CD4-positive, alpha-beta T cell treated with Interleukin-4 for 1 hour (primary cell): ENCODE measurements at regions not wholly inside any gene's neighbourhood (a gene's known extent, or its start where the extent isn't known, plus 50 kb on each side); places are given as distances from the start of the nearest gene placed in this dataset.

Experiments used
- DNase-seq, 2 donors: peaks; one replicate each; pipeline ENCODE4 v3.0.0-alpha.2; 2020 to 2022

DNA sequence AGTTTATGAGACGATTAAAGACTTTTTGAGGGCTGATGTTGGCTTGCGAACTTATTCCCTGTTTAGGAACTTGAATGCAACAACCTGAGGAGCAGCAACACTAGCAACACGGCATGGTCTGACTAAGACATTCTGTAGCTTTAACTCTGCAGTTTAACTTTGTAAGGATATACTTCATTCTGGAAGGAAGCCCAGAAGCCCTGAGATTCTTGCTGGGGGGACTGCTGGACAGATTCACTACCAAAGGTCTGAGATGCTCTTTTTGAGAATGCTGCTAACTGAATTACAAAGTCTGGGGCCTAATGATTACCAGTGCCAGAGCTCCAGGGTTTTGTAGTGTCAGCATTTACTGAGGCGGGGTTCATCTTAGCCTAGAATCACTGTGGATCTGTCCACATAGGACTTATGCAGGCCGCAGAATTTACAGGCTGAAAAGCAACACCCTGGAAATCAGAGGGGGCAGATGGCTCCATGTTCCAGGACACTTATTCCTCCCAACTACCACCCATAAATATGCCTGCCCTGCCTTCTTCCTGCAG lies 537.1 kb upstream of the CDH18 start:
- no peak for DNase-seq

DNA sequence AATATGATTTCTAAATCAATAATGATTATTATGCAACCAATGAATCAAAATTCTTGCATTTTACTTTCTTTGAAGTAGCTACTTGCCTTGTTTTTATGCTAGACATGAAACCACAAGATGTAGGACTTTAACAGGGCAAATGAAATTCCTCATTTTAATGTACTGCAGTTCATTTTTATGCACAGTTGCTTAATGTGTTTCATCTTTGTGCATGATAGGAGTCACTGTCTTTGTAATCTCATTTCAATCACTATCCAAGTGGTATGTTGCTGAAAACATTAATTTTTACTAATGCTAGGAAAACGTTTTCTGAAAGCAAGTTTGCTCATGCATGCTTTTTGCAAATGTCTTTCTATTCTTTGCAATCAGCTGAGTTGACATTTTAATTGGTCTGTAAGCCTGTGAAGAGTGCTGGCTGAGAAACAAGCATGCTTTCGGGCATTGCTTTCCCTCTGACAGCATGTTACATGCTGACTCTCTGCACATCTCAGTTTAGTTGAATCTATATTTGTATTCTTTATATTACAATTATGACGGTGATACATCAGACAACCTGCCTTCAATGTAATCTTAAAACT lies 535.0 kb upstream of the CDH18 start:
- no peak for DNase-seq

DNA sequence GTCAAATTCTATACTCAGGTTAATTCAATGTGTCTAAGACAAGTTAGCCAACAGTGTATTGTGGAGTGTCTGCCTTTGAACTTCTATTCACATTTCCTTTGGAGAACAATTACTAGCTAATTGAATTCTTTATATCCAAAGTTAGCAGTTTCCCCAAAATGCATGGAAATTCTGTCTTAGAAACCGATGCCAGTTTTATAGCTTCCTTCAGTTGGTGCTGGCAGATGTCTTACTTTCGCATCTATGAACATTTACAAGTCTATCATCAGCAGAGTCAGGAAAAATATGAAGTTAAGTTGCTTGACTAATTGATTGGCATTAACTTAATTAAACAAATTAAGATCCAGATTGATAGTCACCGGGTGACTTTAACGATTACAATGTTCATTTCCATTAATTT lies 527.6 kb upstream of the CDH18 start:
- no peak for DNase-seq

DNA sequence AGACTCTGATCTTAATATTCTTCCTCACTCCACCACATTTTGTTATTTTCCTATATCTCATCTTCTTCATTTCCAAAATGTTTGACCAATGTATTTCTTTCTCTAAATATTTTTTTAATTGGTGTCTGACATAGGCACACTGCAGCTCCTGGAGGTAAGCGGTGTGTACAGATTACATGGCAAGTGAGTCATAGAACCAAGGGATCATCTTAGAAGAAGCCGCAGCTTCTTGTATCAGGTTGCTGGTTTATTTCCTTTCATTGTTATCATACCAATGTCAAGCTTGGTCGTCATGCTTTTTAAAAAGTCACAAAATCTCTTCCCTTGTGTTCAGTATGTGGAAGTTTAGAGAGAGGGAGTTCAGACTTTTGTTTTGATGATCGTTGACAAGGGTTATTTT lies 526.1 kb upstream of the CDH18 start:
- no peak for DNase-seq

DNA sequence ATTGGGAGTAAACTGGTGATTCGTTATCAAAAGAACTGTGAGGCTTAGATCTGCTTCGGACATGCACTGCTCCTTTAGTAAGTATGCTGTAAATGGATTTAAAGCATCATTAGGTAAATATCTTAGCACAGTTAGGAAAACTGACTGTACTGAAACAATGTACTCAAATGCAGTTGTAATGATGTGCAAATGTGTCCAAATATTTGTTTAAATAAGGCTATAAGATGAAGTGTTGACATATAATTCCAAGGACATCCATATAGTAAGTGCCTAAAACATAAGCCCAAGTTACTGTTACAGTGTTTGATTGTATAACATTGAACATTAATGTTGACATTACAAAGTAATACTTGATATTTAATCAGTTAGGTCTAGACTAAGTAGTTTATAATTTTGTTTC lies 512.5 kb upstream of the CDH18 start:
- no peak for DNase-seq

DNA sequence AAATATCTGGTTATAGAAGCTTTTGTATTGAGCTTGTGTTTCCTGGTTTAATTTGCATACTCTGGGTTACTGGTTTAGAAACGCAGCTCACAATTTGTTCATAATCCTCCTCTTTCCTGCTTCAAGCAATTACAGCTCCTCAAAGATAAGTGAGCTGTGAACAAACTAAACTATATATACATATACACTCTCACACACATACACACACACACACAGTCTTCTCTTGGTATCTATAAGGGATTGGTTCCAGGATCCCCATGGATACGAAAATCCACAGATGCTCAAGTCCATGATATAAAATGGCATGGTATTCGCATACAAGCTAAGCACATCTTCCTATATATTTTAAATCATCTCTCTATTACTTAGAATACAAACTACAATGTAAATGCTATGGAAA lies 510.9 kb upstream of the CDH18 start:
- no peak for DNase-seq

DNA sequence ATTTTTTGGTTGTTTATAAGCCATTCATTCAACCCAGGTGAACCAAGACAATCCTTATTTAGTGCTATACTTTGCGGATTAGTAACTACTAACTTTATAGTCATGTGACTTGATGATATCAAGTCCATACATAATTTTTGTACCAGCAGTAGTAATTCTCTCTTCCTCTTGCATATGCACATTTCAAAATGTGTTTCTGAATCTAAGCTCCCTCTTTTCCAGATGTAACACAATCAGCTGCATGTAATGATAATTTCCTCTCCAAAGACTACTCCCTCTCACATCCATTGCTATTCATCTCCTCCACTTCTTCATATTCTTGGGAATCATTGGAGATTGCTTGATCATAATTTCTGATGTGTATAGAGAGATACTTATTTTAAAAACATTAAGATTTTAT lies 510.1 kb upstream of the CDH18 start:
- DNase-seq, result no peak

DNA sequence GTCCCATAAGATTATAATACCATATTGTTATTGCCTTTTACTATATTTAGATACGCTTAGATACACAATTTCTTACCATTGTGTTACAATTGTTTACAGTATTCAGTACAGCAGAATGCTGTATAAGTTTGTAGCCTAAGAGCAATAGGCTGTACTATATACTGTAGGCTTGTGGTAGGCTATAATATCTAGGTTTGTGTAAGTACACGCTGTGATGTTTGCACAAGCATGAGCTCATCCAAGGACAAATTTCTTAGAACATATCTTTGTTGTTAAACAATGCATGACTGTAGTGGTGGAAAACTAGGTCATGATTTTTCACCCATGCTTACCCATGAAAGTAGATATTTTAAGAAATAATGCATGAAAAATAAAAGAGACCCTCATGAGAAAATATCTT lies 509.4 kb upstream of the CDH18 start:
- no peak for DNase-seq

DNA sequence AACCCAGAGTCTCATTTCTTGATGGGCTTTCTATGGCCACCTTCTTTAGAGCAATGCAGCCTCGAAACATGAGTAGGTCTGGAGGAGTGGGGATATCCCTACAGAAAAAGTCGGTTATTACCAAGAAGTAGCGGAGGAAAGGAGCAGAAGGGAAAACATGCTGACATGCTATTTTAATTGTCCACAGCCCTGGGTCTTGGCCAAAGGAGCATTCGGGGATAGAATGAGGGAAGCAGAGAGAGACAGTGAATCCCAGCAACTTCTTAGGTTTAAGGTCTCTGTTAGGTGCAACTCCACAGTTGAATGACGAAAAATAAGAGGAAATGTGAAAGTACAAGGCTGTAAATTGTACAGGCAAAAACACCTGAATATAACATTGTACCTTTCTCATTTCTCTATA lies 506.7 kb upstream of the CDH18 start:
- no peak for DNase-seq

DNA sequence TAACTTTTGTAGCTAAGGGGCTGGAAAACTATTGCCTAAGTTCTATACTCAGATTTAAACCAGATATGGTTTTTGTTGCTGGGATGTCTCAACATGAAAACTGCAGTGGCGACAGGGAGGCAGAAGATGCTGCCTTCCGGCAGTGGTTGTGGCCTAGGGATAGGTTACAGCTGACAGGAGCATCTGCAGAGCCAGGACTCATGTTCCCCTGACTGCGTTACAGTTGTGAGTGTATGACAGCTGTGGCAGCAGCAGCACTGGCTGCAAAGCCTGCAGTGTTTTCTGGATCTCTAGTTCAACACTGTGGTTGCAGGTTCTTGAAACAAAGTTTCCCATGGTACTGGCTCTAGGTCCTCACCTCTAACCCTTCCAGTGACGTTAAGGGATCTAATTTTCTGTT lies 498.8 kb upstream of the CDH18 start:
- DNase-seq, result no peak

DNA sequence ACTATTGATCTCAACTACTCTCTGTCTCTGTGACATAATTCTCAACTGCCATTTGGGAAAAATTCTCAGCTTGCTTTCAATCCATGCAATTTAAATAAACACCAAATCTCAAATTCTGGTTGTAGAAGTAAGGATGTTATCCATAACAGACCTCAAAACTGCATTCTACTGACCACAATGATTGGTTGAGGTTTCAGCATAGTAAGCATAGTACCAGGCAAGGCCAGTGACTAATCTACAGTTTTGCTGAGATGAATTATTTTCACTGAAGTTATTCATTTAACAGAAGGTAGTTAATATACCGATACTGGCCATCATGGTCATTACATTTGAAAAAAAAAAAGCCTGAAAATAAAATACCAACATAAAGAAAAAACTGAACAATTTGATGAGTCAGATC lies 488.0 kb upstream of the CDH18 start:
- no peak for DNase-seq

DNA sequence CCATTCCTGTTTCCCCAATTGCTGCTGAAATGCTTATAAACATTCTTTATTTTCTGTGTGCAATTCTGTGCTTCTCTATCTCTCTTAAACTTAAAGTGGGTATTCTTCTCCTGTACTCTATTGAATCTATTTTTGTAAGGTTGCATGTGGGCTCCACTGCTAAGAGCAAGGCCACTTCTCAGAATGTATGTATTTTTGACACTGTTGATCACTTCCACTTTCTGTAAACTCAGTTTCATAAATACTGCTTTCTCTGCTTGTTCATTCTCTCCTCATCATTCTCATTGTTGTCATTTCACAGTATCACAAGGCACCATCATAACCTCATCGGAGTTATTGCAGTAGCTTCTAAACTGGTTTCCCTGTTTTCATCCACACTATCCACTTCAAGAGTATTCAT lies 483.0 kb upstream of the CDH18 start:
- no peak for DNase-seq

DNA sequence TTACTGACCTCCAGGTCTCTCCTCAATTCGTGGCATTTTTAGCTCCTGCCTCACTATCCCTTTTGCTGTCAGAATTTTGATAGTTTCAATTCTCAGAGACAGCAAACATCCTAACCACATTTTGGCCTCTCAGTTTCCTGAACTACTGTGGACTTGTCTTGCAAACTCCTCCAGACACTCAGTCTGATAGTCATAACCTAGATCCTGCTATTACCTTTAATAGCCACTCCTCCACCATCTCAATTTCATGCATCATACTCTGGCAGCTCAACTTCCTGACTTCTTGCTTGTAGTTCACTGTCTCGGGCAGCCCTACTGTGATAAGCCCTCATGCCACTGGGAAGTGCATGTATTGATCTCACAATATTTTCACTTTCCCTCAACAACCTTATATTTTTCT lies 481.8 kb upstream of the CDH18 start:
- DNase-seq, result no peak

DNA sequence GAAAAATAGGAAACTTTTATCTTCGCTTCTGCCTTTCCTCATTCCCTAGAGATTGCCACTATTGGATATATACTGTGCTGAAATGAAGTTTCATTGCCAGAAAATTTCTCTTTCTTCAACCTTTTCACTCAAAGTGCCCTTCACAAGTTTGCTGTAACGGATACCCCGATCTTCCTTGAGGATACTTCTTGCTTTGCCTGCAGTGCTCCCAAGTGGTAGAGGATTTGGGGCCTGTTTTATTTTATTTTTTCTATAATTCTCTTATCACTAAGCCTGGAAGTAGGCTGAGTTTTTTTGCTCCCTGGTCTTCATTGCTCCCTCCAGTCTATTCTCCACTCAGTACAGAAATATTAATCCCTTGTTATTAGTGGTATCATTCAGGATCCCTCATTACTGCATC lies 481.4 kb upstream of the CDH18 start:
- DNase-seq, result no peak

DNA sequence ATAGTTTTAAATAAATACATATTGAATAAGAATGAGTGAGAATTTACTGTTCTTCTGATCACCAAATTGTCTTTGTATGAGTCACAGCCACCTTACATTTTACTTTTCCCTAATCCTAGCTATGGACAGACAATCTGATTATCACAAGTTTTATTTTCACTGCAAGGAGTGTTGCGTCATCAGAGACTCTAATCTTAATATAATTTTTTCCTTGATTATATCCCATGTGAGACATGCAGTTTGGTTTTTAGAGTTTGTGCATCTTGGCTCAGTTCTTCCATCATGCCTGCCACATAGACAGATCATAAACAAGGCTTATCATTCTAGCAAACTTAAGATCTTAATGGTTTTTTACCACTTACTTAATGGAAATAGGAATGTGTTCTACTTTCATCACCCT lies 478.5 kb upstream of the CDH18 start:
- no peak for DNase-seq

DNA sequence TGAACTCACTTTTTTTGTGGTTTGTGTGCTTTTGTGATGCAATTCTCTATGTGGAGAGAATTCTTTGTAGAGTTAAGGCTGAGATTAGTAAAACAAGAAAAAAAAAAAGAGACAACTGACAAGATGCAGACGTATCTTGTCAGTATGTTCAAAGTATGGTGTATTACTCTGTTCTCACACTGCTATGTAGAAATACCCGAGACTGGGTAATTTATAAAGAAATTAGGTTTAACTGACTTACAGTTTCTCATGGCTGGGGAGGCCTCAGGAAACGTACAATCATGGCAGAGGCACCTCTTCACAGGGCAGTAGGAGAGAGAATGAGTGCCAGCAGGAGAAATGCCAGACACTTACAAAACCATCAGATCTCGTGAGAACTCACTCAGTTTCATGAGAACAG lies 475.2 kb upstream of the CDH18 start:
- DNase-seq, result no peak

DNA sequence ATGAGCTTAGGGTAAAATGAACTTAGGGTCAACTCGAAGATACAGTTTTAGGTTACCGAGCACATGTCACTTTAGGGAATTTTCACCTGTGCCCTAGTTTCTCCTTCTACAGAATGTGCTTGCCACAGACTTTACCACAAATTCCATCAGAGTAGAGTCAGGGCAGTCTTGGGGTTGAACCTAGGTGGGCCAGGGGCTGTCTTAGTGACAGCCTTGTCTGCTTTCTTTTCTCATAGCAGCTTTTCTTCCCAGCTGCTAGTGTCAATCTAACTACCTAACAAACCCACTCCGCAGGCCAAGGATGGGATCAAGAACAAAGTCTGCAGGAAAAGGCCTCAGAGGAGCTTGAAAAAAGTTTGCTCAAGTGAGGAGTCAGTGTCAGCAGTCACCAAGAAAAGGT lies 458.1 kb upstream of the CDH18 start:
- DNase-seq, result no peak

DNA sequence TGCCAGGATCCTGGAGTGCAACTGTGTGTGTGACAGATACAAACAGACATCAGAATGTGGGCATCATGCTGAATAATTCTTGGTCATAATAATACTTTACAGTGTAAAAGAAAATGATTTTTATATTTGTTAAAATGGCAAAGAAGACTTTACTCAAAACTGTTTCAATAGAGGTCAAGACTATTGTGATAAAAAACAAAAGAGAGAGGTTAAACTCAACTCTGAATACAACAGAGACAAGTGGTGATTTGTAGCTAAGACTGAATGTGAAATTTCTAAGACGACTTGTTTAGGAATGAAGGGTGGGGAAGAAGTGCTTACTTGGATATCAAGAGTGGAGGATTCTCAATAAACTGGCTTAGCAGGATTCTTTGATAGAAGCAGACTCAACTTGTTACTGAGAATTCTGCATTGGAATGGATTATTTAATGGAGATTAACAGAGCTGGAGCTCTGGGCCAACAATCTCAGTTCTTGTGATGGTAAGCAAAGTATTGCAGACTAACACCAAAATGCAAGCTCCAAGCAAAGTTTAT lies 457.4 kb upstream of the CDH18 start:
- no peak for DNase-seq

DNA sequence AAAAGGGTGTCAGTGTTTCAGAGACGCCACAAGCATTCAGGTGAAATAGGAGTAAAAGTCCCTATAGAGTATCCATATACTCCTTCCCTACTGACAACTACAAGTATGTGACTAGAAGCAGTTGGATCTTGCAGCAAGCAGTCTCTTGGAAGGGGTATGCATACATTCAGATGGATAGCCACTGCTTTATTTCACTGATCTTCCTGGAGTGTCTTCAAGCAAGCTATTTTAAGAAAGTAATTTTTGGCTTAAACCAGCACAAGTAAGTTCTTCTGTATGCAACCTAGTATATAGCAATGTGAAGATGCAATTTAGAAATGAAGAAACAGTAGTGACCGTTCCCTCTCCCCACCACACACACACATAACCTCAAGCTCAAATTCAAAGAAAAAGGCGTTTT lies 446.8 kb upstream of the CDH18 start:
- DNase-seq, result no peak

DNA sequence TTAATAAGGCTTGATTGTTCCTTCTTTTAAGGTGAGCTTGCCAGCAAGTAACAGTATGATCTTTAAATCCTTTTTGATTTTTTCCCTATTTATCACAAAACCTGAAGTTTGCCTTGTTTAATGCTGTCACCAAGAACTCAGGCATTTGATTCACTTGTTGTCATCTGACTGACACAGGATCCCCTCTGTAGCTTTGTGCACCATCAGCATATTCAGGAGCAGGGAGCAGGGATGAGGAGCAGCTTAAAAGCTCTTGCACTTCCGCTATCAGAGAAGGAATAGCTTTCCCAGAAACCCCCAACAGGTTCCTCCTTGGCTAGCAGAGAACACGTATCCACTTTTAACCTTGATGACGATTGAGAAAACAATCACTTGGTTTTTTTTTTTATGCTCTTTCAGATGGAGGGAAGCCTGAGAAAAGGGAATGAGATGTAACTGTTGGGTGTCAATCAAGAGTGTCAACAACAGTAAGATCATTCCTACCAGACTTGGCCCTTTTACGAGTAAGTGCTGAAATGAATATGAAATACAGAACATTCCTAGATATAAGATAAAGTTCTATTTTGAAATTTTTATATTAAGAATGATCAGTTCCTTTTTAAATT lies 433.1 kb upstream of the CDH18 start:
- DNase-seq, result no peak
